Brain microvascular endothelial cell (primary cell): ENCODE measurements at regions not wholly inside any gene's neighbourhood (a gene's known extent, or its start where the extent isn't known, plus 50 kb on each side); places are given as distances from the start of the nearest gene placed in this dataset.

Experiments used
- DNase-seq: peaks from one replicate; pipeline ENCODE4 v3.0.0-alpha.2; 2020
- H3K27ac ChIP-seq: fragments of 250-450 bp; sonication (Bioruptor Pico); 2 replicates; pipeline ENCODE4 v1.5.1; 2020; ENCODE audit warnings: mild to moderate bottlenecking, moderate library complexity
- H3K27me3 ChIP-seq: fragments of 250-450 bp; sonication (Bioruptor Pico); replicated peaks from 2 replicates; pipeline ENCODE4 v1.5.1; 2020; ENCODE audit warnings: mild to moderate bottlenecking
- H3K36me3 ChIP-seq: fragments of 250-450 bp; sonication (Bioruptor Pico); replicated peaks from 2 replicates; pipeline ENCODE4 v1.5.1; 2020; ENCODE audit warnings: mild to moderate bottlenecking
- H3K4me3 ChIP-seq: 2 replicates; pipeline ENCODE4 v1.5.1; 2011; ENCODE audit warnings: low read depth, mild to moderate bottlenecking, control low read depth, low read length, moderate library complexity
- in situ Hi-C: cut with HindIII; loops from 2 replicates; pipeline ENCODE4 v1.10.0; 2017; ENCODE audit warnings: low sequenced_read_pairs, low pct_ligation_motif_present
- TF ChIP-seq, protein P1 (sequence below): IDR thresholded peaks from 2 replicates; pipeline ENCODE4 v1.5.1; 2011; ENCODE audit warnings: low read depth, mild to moderate bottlenecking, moderate library complexity, low read length, control low read depth, inconsistent platforms; ENCODE audit errors: missing control alignments

DNA sequence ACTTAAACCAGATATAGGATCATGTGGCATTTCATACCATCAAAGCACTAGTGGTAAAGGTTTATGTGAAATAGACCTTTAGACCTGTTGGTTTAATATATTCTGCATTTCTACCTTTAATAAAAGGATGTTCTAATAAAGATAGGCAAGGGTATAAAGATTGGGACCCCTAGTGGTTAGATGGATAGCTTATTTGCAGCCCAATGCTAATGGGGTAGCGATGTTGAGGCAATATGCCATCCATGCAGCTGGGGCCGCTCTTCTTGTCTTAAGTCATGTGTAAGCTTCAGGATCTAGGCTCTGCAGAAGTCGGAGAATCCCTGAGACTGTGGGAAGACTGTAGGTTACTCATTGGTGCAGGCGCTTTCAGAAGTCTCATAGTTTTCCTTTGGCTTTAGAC, 114.9 kb downstream of the ICOS start:
- no peaks in the 10 kb centered on the region for H3K36me3 ChIP-seq
- no peaks in the 10 kb centered on the region for H3K27me3 ChIP-seq
- no peak overlapping the region for H3K27ac ChIP-seq
- TF ChIP-seq, protein P1, sequence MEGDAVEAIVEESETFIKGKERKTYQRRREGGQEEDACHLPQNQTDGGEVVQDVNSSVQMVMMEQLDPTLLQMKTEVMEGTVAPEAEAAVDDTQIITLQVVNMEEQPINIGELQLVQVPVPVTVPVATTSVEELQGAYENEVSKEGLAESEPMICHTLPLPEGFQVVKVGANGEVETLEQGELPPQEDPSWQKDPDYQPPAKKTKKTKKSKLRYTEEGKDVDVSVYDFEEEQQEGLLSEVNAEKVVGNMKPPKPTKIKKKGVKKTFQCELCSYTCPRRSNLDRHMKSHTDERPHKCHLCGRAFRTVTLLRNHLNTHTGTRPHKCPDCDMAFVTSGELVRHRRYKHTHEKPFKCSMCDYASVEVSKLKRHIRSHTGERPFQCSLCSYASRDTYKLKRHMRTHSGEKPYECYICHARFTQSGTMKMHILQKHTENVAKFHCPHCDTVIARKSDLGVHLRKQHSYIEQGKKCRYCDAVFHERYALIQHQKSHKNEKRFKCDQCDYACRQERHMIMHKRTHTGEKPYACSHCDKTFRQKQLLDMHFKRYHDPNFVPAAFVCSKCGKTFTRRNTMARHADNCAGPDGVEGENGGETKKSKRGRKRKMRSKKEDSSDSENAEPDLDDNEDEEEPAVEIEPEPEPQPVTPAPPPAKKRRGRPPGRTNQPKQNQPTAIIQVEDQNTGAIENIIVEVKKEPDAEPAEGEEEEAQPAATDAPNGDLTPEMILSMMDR = peak; percentile 44
- no peak for DNase-seq
- no peak overlapping the region for H3K4me3 ChIP-seq
- in situ Hi-C loops = no loop called here

DNA sequence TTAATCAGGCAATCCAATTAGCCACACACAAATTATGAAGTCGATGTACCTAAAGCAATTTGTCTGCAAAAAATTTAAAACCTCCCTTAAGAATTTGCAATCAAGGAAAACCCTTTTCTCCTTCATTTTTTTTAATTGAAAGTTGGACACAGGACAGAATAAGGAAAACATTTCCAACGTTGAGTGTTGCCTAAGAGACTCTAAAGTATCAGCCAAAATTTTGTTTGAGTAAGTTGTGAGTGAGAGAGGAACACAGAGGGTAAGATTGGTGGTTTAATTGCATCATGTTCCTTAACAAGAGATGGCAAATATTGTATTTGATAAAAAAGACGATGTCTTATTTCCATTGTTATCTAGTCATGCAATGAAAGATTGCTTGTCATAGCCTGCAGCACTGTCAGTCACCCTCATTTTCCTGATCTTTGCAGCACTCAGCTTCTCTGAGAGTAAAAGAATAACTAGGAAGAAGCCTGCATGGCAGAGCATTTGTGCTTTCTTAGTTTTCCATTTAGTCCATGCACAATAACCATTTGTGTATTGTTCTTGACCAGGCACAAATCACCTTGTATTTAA, 115.5 kb downstream of the ICOS start:
- no peaks in the 10 kb centered on the region for H3K36me3 ChIP-seq
- no peak for DNase-seq
- TF ChIP-seq, protein P1 = no peak
- no peaks in the 10 kb centered on the region for H3K27me3 ChIP-seq
- H3K27ac ChIP-seq = no peak overlapping the region
- in situ Hi-C loops = no loop called here
- no peak overlapping the region for H3K4me3 ChIP-seq

DNA sequence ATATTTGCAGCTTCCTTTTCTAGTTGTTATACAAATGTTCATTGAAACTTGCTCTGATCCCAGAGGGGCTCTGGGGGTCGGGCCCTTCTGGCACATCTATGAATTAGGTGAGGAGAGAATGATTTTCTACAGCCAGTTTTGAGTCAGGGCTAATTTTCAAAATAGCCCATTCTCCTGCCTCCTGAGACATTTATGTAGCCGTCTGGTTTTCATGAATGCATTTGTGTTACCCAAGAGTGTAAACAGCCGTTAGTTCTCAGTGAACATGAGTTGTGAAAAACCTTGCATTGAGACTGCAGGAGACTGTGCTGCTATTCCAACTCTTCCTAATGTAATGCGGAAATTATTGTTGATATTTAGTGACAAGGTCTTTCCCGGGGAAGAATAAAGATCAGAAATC, 122.5 kb downstream of the ICOS start:
- TF ChIP-seq, protein P1 = no peak
- H3K27me3 ChIP-seq = no peaks in the 10 kb centered on the region
- DNase-seq = no peak
- no peak overlapping the region for H3K4me3 ChIP-seq
- no peaks in the 10 kb centered on the region for H3K36me3 ChIP-seq
- no peak overlapping the region for H3K27ac ChIP-seq
- in situ Hi-C loops = no loop called here

DNA sequence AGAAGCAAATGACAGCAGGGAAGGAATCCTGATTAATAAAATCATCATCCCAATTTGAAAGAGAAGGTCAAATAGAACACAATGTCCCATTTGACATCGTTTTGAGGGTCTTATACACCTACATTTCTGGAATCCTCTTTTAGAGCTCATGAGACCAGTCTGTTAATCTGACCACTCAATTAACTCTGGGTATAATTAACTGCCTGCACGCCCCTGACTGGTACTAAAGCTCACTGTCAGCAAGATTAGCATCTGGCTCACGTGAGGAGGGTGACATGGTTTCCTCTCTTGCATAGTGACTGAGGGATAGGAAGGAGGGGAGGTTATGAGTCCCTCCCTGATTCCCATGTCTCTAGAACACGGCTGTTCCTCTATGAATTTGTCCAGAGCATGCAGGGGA, 124.3 kb downstream of the ICOS start:
- TF ChIP-seq, protein P1 = no peak
- in situ Hi-C loops = no loop called here
- Histone ChIP-seq H3K27ac (no peak overlapping the region), H3K27me3 (no peaks in the 10 kb centered on the region), H3K36me3 (no peaks in the 10 kb centered on the region), H3K4me3 (no peak overlapping the region)
- DNase-seq = no peak

DNA sequence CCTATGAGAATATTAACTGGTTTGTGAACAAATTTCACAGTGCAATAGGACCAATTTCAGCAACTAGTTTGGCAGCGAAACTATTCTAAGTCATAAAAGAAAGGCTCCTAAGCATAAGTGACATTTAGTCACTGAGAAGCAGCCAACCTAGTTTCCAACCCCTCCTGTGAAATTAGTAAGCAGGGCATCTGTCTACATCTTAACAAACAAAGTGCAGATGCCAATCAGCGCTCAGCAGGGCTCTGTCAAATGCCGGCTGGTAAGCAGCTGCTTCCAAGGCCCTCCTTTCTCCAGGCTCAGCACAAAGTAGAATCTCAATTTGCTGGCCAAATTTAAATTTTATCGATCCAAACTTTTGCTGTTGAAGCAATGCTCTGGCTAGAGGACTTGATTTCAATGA, 124.7 kb downstream of the ICOS start:
- no peaks in the 10 kb centered on the region for H3K36me3 ChIP-seq
- no peak for DNase-seq
- H3K27ac ChIP-seq = no peak overlapping the region
- no peaks in the 10 kb centered on the region for H3K27me3 ChIP-seq
- in situ Hi-C loops = no loop called here
- TF ChIP-seq, protein P1 = no peak
- no peak overlapping the region for H3K4me3 ChIP-seq

DNA sequence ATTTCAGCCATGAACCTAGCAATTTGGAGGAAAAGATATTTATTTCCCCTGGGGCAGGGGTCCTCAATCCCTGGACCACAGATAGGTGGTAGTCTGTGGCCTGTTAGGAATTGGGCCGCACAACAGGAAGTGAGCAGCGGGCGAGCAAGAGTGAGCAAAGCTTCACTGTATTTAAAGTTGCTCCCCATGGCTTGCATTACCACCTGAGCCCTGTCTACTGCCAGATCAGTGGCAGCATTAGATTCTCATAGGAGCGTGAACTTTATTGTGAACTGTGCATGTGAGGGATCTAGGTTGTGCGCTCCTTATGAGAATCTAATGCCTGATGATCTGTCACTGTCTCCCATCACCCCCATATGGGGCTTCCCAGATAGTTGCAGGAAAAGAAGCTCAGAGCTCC, 127.6 kb downstream of the ICOS start:
- no peaks in the 10 kb centered on the region for H3K27me3 ChIP-seq
- in situ Hi-C loops = no loop called here
- no peak for DNase-seq
- no peaks in the 10 kb centered on the region for H3K36me3 ChIP-seq
- TF ChIP-seq, protein P1 = no peak
- no peak overlapping the region for H3K4me3 ChIP-seq
- H3K27ac ChIP-seq = no peak overlapping the region
